CD4-positive, alpha-beta T cell treated with Interferon gamma for 1 hour (primary cell): ENCODE measurements at regions not wholly inside any gene's neighbourhood (a gene's known extent, or its start where the extent isn't known, plus 50 kb on each side); places are given as distances from the start of the nearest gene placed in this dataset.

Source experiments
- DNase-seq: peaks from one replicate; pipeline ENCODE4 v3.0.0-alpha.2; 2020

- DNase-seq: no peak
These were observed 298.6 kb downstream of the PARP8 start for GRCh38 chr5:50964746-50965653.

- DNase-seq: no peak
These were observed 299.4 kb downstream of the PARP8 start for GRCh38 chr5:50965654-50966375.

- DNase-seq: no peak
These were observed 300.6 kb downstream of the PARP8 start for GRCh38 chr5:50967009-50967562.

GRCh38 chr5:50967563-50968355, 301.3 kb downstream of the PARP8 start:
- no peak for DNase-seq

GRCh38 chr5:50968356-50969149, 302.1 kb downstream of the PARP8 start:
- no peak for DNase-seq

- DNase-seq: no peak
These were observed 303.0 kb downstream of the PARP8 start for GRCh38 chr5:50969151-50970031.

GRCh38 chr5:50975840-50976239, 309.4 kb downstream of the PARP8 start:
- no peak for DNase-seq

GRCh38 chr5:50978924-50979323, 312.5 kb downstream of the PARP8 start:
- no peak for DNase-seq

GRCh38 chr5:50984640-50985039, 318.2 kb downstream of the PARP8 start:
- DNase-seq: no peak

- DNase-seq: no peak
These were observed 324.0 kb downstream of the PARP8 start for GRCh38 chr5:50990296-50990924.

GRCh38 chr5:50995285-50995942, 329.0 kb downstream of the PARP8 start:
- DNase-seq: no peak

- DNase-seq: no peak
These were observed 334.9 kb downstream of the PARP8 start for GRCh38 chr5:51001227-51001923.

GRCh38 chr5:51002368-51002767, 335.9 kb downstream of the PARP8 start:
- no peak for DNase-seq

GRCh38 chr5:51013036-51013435, 346.6 kb downstream of the PARP8 start:
- no peak for DNase-seq

- DNase-seq: no peak
These were observed 352.0 kb downstream of the PARP8 start for GRCh38 chr5:51018423-51018822.

GRCh38 chr5:51024263-51024662, 357.8 kb downstream of the PARP8 start:
- no peak for DNase-seq

- no peak for DNase-seq
These were observed 356.0 kb upstream of the ISL1 start for GRCh38 chr5:51027271-51027670.

- no peak for DNase-seq
These were observed 354.9 kb upstream of the ISL1 start for GRCh38 chr5:51028394-51028793.

- DNase-seq: no peak
These were observed 350.0 kb upstream of the ISL1 start for GRCh38 chr5:51033215-51033614.
